Tibial nerve (tissue), 4 donors: ENCODE measurements at regions not wholly inside any gene's neighbourhood (a gene's known extent, or its start where the extent isn't known, plus 50 kb on each side); places are given as distances from the start of the nearest gene placed in this dataset.

Source experiments
- EP300 ChIP-seq, 2 donors: sonication (generic); formaldehyde crosslinking; IDR thresholded peaks; one replicate each; pipeline ENCODE4 v1.6.1; 2017; ENCODE audit warnings: antibody characterized with exemption in 2 of 2, mild to moderate bottlenecking in 1 of 2
- POLR2A ChIP-seq, 2 donors: fragments of 450-650 bp; IDR thresholded peaks; one replicate each; pipeline ENCODE4 v1.6.1; 2017; ENCODE audit warnings: antibody characterized with exemption in 2 of 2, mild to moderate bottlenecking in 2 of 2, moderate library complexity in 2 of 2
- TF ChIP-seq, protein P1 (sequence below), 5 experiments: fragments of 200-600 bp in 3 of 5; fragments of 450-650 bp in 2 of 5; sonication (generic) in 3 of 5; IDR thresholded peaks; one replicate each; pipeline ENCODE4 v1.5.1; 2016 to 2019; ENCODE audit warnings: antibody characterized with exemption in 5 of 5, mild to moderate bottlenecking in 3 of 5, moderate library complexity in 2 of 5

DNA sequence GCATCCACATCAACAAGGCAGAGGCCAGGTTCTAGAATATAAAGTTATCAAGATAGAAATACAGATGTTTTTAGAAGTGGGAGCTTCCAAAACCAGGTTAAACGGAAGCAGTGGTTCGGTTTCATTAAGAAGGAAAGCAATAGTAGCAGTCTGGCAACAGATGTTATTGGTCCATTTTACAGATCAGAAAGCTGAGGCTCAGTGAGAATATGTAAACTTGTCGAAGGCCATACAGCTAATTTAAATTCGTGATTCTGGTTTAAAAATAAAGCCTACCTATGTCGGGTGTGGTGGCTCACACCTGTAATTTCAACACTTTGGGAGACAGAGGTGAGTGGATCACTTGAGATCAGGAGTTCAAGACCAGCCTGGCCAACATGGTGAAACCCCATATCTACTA, 160.6 kb downstream of the ARRDC3 start:
- TF ChIP-seq, protein P1, sequence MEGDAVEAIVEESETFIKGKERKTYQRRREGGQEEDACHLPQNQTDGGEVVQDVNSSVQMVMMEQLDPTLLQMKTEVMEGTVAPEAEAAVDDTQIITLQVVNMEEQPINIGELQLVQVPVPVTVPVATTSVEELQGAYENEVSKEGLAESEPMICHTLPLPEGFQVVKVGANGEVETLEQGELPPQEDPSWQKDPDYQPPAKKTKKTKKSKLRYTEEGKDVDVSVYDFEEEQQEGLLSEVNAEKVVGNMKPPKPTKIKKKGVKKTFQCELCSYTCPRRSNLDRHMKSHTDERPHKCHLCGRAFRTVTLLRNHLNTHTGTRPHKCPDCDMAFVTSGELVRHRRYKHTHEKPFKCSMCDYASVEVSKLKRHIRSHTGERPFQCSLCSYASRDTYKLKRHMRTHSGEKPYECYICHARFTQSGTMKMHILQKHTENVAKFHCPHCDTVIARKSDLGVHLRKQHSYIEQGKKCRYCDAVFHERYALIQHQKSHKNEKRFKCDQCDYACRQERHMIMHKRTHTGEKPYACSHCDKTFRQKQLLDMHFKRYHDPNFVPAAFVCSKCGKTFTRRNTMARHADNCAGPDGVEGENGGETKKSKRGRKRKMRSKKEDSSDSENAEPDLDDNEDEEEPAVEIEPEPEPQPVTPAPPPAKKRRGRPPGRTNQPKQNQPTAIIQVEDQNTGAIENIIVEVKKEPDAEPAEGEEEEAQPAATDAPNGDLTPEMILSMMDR (IDR thresholded peaks at IDR 0.05): no peak
- TF ChIP-seq POLR2A (IDR thresholded peaks at IDR 0.05): no peak
- no peak for TF ChIP-seq EP300 (IDR thresholded peaks at IDR 0.05)
